T-helper 2 cell treated with Interferon-gamma antibody and Interleukin-4, amounts not matched to agents 5 μg/mL and 100 μg/mL, for 36 hours (primary cell): ENCODE measurements at regions not wholly inside any gene's neighbourhood (a gene's known extent, or its start where the extent isn't known, plus 50 kb on each side); places are given as distances from the start of the nearest gene placed in this dataset.
"Not testable (repeated sequence)": the region's sequence is repeated elsewhere in the genome, so short reads cannot be mapped to it uniquely, and the experiment has no call there.

Experiments
- DNase-seq: peaks from one replicate; pipeline ENCODE4 v3.0.0; 2021; ENCODE audit warnings: low spot score
- H3K27ac Mint-ChIP-seq: one replicate; pipeline ENCODE4 v1.8.0; 2021; ENCODE audit warnings: mild to moderate bottlenecking, mixed read lengths
- H3K27me3 Mint-ChIP-seq: one replicate; pipeline ENCODE4 v1.8.0; 2021; ENCODE audit warnings: low read depth, mixed read lengths
- H3K36me3 Mint-ChIP-seq: one replicate; pipeline ENCODE4 v1.8.0; 2021; ENCODE audit warnings: low read depth, mixed read lengths
- H3K4me1 Mint-ChIP-seq: one replicate; pipeline ENCODE4 v1.8.0; 2021; ENCODE audit warnings: low read depth, mixed read lengths
- H3K4me3 Mint-ChIP-seq: one replicate; pipeline ENCODE4 v1.8.0; 2022; ENCODE audit warnings: mild to moderate bottlenecking, moderate library complexity, mixed read lengths
- H3K9me3 Mint-ChIP-seq: one replicate; pipeline ENCODE4 v1.8.0; 2021; ENCODE audit warnings: mixed read lengths

- Mint-ChIP-seq H3K4me3 (no peak overlapping the region), H3K27me3 (no peaks in the 10 kb centered on the region), H3K4me1 (peaks cover 31% of the 10 kb centered on the region), H3K36me3 (peaks cover 14% of the 10 kb centered on the region), H3K27ac (no peak overlapping the region), H3K9me3 (peaks cover 15% of the 10 kb centered on the region)
- no peak for DNase-seq
Measured at GRCh38 chr21:32930673-32931072, 95.1 kb upstream of the OLIG2 start.

GRCh38 chr21:32934068-32934467 is 91.7 kb upstream of the OLIG2 start:
- H3K4me3 Mint-ChIP-seq, H3K27ac Mint-ChIP-seq, H3K27me3 Mint-ChIP-seq, H3K9me3 Mint-ChIP-seq, DNase-seq, H3K36me3 Mint-ChIP-seq: not testable (repeated sequence)
- H3K4me1 Mint-ChIP-seq = peaks cover 34% of the 10 kb centered on the region

GRCh38 chr21:32934829-32935228 is 90.9 kb upstream of the OLIG2 start:
- Mint-ChIP-seq H3K9me3 (peaks cover 3% of the 10 kb centered on the region), H3K27me3 (no peaks in the 10 kb centered on the region), H3K4me3 (no peak overlapping the region), H3K4me1 (peaks cover 32% of the 10 kb centered on the region), H3K27ac (no peak overlapping the region), H3K36me3 (peaks cover 6% of the 10 kb centered on the region)
- DNase-seq = no peak

GRCh38 chr21:32940079-32941014 is 85.4 kb upstream of the OLIG2 start:
- no peak for DNase-seq
- Mint-ChIP-seq H3K4me3 (no peak overlapping the region), H3K27ac (no peak overlapping the region), H3K36me3 (no peaks in the 10 kb centered on the region), H3K9me3 (no peaks in the 10 kb centered on the region), H3K27me3 (peaks cover 2% of the 10 kb centered on the region), H3K4me1 (peaks cover 6% of the 10 kb centered on the region)

GRCh38 chr21:32941263-32941662 is 84.5 kb upstream of the OLIG2 start:
- Mint-ChIP-seq H3K4me3 (no peak overlapping the region), H3K27ac (no peak overlapping the region), H3K27me3 (peaks cover 2% of the 10 kb centered on the region), H3K4me1 (peaks cover 6% of the 10 kb centered on the region), H3K36me3 (no peaks in the 10 kb centered on the region), H3K9me3 (no peaks in the 10 kb centered on the region)
- no peak for DNase-seq

GRCh38 chr21:32946654-32947053 is 79.1 kb upstream of the OLIG2 start:
- Mint-ChIP-seq H3K36me3 (no peaks in the 10 kb centered on the region), H3K27me3 (peaks cover 8% of the 10 kb centered on the region), H3K27ac (no peak overlapping the region), H3K9me3 (no peaks in the 10 kb centered on the region), H3K4me3 (no peak overlapping the region), H3K4me1 (no peaks in the 10 kb centered on the region)
- no peak for DNase-seq

GRCh38 chr21:32947736-32948135 is 78.0 kb upstream of the OLIG2 start:
- Mint-ChIP-seq H3K27ac (no peak overlapping the region), H3K4me3 (no peak overlapping the region), H3K36me3 (no peaks in the 10 kb centered on the region), H3K27me3 (peaks cover 17% of the 10 kb centered on the region), H3K4me1 (no peaks in the 10 kb centered on the region), H3K9me3 (no peaks in the 10 kb centered on the region)
- no peak for DNase-seq

- DNase-seq = no peak
- Mint-ChIP-seq H3K36me3 (no peaks in the 10 kb centered on the region), H3K4me1 (no peaks in the 10 kb centered on the region), H3K27me3 (peaks cover 30% of the 10 kb centered on the region), H3K27ac (no peak overlapping the region), H3K4me3 (no peak overlapping the region), H3K9me3 (no peaks in the 10 kb centered on the region)
Measured at GRCh38 chr21:32949701-32950100, 76.0 kb upstream of the OLIG2 start.

- Mint-ChIP-seq H3K27ac (no peak overlapping the region), H3K27me3 (peaks cover 39% of the 10 kb centered on the region), H3K4me1 (no peaks in the 10 kb centered on the region), H3K9me3 (no peaks in the 10 kb centered on the region), H3K36me3 (no peaks in the 10 kb centered on the region), H3K4me3 (no peak overlapping the region)
- DNase-seq = no peak
Measured at GRCh38 chr21:32951041-32951440, 74.7 kb upstream of the OLIG2 start.

- Mint-ChIP-seq H3K36me3 (no peaks in the 10 kb centered on the region), H3K4me3 (no peak overlapping the region), H3K9me3 (no peaks in the 10 kb centered on the region), H3K27ac (no peak overlapping the region), H3K27me3 (peaks cover 61% of the 10 kb centered on the region), H3K4me1 (no peaks in the 10 kb centered on the region)
- no peak for DNase-seq
Measured at GRCh38 chr21:32954353-32954752, 71.4 kb upstream of the OLIG2 start.

GRCh38 chr21:32955311-32956060 is 70.2 kb upstream of the OLIG2 start:
- Mint-ChIP-seq H3K4me3 (no peak overlapping the region), H3K4me1 (no peaks in the 10 kb centered on the region), H3K36me3 (no peaks in the 10 kb centered on the region), H3K9me3 (no peaks in the 10 kb centered on the region), H3K27ac (no peak overlapping the region), H3K27me3 (peaks cover 66% of the 10 kb centered on the region)
- no peak for DNase-seq

- Mint-ChIP-seq H3K4me1 (no peaks in the 10 kb centered on the region), H3K36me3 (no peaks in the 10 kb centered on the region), H3K9me3 (no peaks in the 10 kb centered on the region), H3K27ac (no peak overlapping the region), H3K27me3 (peaks cover 70% of the 10 kb centered on the region), H3K4me3 (no peak overlapping the region)
- DNase-seq = no peak
Measured at GRCh38 chr21:32956061-32956656, 69.6 kb upstream of the OLIG2 start.

GRCh38 chr21:32957545-32957944 is 68.2 kb upstream of the OLIG2 start:
- no peak overlapping the region for H3K4me3 Mint-ChIP-seq
- no peaks in the 10 kb centered on the region for H3K9me3 Mint-ChIP-seq
- H3K27me3 Mint-ChIP-seq = peaks cover 68% of the 10 kb centered on the region
- H3K36me3 Mint-ChIP-seq = no peaks in the 10 kb centered on the region
- DNase-seq = no peak
- H3K27ac Mint-ChIP-seq = no peak overlapping the region
- no peaks in the 10 kb centered on the region for H3K4me1 Mint-ChIP-seq
